ENCODE measurements at regions not wholly inside any gene's neighbourhood (a gene's known extent, or its start where the extent isn't known, plus 50 kb on each side); places are given as distances from the start of the nearest gene placed in this dataset.

GRCh38 chr11:44515048-44515447, 50.4 kb upstream of the CD82 start:
- Histone ChIP-seq H3K36me3 (ENCODE audit: control insufficient read depth, insufficient read depth, low read length) (no peaks in the 10 kb centered on the region), H3K27me3 (ENCODE audit: control insufficient read depth, insufficient read depth, low read length) (peaks cover 4% of the 10 kb centered on the region), H3K4me1 (ENCODE audit: control insufficient read depth, insufficient read depth, low read length) (no peaks in the 10 kb centered on the region), H3K4me3 (ENCODE audit: low read depth in 2 of 2, low read length in 2 of 2) (no peak overlapping the region), H3K27ac (ENCODE audit: low read length) (no peak overlapping the region), H3K9me3 (ENCODE audit: control insufficient read depth, insufficient read depth, low read depth, low read length) (no peaks in the 10 kb centered on the region)
- in situ Hi-C loops (cut with HindIII; ENCODE audit: low pct_unique_long_range_greater_than_20kb, low sequenced_read_pairs) (no loop called here), intact Hi-C loops (cut with micrococcal nuclease; ENCODE audit: unreplicated experiment) (no loop called here)
- ChIA-PET CTCF (no interaction called here), POLR2A (no interaction called here)
- DNase-seq (ENCODE audit: low read depth, low spot score) (no peak), ATAC-seq (no peak)
- no peak for TF ChIP-seq REST (IDR thresholded peaks at IDR 0.05; ENCODE audit: insufficient read depth in 1 of 2, low read depth in 2 of 2, low read length in 1 of 2)
- TF ChIP-seq CTCF (IDR thresholded peaks at IDR 0.05): no peak
- TF ChIP-seq SIN3A (IDR thresholded peaks at IDR 0.05; ENCODE audit: borderline replicate concordance, insufficient read depth, low read depth, low read length): no peak
- no peak for TF ChIP-seq POLR2AphosphoS5 (IDR thresholded peaks at IDR 0.05; ENCODE audit: low read depth, low read length)
- no peak for TF ChIP-seq TCF7L2 (IDR thresholded peaks at IDR 0.05; ENCODE audit: low read depth, low read length)
- BruUV-seq (replicated peaks): no TSS peak

Measured in Panc1 (cell line).